HG02642 (cell line): ENCODE measurements at regions not wholly inside any gene's neighbourhood (a gene's known extent, or its start where the extent isn't known, plus 50 kb on each side); places are given as distances from the start of the nearest gene placed in this dataset.

Experiments used
- ATAC-seq: cut with Tn5 transposase; IDR thresholded peaks from one replicate; pipeline ENCODE4 v1.9.1; 2021; ENCODE audit warnings: mild to moderate bottlenecking; ENCODE audit not compliant: unreplicated experiment, poor library complexity

DNA sequence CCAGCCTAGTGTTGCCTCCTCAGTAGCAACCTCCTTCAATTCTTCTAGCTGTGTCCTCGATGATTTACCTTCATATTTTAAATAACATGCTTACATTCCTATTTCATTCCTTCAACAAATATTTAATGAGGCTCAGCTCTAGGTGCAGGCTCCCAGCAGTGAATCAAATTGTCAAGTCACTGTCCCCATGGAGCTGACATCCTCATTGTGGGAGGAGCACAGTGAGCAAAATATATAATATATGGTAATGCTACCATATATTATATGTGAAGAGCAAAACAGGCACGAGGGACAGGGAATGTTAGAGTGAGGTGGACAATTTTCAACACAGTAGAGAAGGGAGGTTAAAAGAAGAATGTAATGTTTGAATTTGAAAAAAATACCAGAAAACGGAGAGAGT lies 869.1 kb downstream of the SLC4A3 start:
- no peak for ATAC-seq

DNA sequence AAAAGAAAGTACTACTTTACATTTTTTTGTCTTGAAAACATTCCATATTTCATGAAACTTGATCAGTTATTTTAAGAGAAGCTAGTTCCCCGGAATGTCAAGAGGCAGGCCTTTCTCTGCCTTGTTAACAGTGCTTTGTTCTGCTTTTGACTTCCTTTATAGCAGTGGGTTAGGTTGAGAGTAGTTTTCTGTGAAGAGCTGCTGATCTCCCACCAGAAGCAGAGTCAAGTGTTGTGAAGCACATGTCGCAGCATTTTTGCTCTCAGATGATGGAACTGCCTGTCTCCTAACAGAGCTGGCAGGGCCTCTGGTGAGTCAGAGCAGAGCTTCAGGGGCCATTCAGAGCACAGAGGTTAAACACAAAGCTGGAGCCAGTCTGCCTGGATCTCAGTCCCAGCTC lies 871.8 kb downstream of the SLC4A3 start:
- ATAC-seq, result no peak

DNA sequence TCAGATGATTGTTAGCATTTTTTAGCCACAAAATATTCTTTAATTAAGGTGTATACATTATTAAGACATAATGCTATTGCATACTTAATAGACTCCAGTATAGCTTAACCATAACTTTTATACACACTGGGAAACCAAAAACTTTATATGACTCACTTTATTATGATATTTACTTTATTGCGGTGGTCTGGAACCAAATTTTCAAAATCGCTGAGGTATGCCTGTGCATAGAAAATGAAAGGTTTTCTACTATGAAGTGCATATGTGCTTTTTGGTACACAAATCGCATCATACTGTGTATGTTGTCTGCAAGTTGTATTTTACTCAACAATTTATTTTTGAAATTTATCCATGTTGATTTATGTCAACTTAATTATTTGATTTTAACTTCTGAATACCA lies 875.1 kb downstream of the SLC4A3 start:
- ATAC-seq, result no peak

DNA sequence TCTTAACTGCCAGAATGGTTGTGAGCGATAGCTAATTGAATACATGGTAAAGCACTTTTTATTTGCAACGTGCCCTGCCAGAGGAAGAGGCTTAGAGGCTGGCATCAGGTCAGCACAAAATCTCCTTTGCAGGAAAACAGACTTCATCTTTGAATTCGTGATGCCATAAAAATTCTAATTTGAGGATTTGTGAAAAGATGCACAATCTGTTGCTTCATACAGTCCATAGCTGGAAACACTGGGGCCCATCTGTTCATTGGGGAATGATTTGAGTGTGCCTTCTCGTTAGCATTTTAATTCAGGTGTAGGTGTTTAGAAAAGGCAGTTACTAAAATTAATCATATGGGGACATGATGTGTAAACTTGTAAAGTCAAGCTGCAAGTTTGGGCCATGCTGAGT lies 876.0 kb downstream of the SLC4A3 start:
- ATAC-seq, result no peak

DNA sequence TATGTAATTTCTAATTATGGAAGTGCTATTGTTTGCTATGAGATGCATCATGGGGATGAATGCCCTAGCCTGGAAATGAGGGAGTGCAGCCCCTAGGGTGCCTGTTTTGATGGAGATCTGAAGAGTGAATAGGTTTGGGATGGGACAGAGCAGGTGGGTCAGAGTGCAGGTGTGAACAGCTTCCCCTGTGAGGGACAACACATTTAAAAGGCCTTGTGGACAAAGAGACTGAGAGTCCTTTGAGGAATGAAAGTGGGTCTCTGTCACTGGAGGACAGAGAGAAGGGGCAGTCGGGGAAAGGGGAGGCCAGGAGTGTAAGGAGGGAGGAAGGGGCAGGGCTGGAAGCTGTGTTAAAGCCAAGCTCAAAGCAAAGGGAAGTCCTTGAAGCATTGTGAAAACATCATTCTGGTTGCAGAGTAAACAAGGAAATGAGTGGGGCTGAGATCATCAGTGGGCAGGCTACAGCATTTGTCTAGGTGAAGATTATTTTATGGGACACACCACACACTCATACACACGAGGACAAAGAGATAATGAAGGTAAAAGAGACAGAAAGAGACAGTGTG lies 877.6 kb downstream of the SLC4A3 start:
- no peak for ATAC-seq

DNA sequence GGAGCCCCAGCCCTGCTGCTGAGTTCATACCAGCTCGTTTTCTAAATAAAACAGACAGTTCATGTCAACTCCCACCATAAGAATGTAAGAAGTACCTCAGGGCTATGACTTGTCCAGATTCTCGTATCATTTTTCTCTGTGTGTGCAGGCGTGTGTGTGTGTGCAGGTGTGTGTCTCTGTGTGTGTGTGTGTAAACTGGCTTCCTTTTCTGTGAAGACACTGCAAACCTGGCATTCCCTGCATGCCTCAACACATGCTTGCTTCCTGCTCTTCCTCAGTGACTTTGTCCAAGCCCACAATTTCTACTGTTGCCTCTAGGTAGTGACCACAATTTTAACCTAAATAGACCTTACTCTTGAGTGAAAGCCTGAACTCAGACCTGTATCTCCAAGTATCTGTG lies 879.0 kb downstream of the SLC4A3 start:
- ATAC-seq, result no peak

DNA sequence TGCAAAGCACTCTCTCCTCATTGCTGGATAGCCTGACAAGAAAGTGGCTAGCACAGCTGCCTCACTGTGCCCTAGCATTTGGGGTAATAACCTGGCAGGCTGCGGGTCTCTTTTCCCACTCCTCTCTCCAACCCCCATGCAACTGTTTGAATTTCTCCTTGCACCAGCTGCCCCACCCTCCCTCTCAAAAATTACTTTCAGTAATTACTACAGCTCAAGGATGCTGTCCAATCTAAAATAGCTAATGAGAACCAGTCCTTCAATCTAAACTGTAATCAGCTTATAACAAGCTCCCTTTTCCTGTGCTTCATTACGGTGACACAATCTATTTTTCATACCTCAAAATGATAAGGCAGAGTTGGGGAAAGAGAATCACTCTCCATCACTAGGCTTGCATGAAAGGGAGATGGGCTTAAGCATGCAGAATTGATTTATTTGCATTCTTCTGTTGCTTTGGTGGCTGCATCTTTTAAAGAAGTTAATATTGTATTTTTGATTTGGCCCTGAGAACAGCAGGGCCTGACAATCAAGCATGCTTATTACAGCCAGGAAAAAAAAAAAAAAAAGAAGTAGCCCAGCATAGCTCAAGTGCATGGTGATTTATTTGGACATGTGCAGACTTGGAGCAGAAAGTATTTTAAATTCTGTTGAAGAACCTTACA lies 881.8 kb downstream of the SLC4A3 start:
- no peak for ATAC-seq

DNA sequence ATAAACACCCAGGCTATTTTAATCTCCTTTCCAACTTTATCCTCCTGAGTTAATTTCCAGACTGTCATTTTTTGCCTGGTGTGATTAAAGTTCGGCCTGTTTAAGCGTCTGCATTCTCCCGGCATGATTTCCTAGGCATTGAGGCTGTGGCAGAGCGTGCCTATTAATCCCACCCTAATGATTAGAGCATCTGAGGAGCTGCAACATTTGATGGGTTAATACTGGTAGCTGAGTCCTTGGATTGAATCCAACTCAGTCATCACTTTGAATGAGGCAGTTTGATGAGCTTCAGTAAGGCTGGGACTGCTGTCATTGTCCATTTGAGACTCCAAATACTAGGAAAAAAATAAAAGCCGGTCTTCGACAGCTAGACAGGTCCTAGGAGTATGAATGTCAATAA lies 882.5 kb downstream of the SLC4A3 start:
- ATAC-seq, result no peak

DNA sequence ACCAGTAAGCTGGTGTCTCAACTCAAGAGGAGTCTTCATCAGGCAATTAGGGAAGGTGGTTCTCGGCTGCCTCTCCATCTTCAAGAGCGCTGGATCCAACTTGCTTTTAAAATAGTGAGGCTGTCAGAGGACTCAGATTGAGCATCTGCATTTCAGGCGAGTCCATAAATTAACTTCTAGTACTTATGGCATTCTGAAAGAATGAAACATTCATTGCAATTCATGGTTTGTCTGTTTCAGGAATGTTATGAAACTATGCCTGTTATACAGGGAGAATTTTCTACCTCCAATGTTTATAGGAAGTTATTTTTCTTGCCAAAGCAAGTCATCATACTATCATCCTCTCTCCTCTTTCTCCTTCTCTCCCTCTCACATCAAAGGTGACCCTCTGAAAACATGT lies 883.2 kb downstream of the SLC4A3 start:
- no peak for ATAC-seq

DNA sequence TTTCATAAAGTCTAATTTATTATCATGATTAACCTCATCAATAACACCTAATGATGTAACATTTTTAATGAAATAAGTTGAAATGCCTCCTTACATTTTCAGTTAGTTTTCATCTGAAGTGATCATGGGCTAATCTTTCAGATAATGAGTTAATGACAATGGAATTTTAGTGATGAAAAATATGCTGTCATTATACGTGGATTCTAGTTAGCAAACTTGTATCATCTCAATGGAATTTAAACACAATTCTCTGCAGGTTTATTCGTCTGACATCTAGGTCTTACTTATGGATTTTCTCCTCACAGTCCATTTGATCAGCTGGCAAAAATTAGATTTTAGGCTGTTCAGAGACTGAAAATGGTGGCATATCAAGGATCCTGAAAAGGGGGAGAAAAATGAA lies 885.0 kb downstream of the SLC4A3 start:
- no peak for ATAC-seq

DNA sequence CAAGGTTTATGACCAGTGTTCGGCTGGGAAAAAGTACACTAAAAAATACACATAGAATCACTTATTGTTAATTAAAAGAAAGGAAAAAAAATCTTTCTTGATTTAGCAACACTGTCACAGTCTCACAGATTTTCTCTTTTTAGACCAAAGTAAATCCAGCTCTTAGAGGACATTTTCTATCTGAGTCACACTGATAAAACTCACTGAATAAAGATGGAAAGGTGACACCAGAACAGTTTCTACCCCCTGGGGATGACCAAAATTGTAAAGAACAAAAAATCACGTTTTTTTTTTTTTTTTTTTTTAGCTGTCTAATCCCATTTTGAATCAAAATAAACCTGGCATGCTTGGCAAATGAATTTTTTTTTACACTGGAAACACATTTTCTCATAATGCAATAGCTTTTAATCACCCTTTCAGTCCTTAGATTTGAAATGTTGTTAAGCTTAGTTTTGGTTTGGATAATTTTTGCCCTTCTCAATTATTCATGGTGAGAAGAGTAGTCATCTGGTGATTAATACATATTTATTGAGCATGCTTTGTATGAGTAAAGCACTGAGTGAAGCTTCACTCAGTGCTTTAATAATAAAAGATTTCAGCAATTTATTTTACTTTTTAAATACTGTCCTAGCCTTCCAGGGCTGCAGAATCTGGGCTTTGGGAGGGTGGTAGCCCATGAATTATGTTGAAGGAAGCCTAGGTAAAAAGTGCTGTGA lies 886.3 kb downstream of the SLC4A3 start:
- no peak for ATAC-seq

DNA sequence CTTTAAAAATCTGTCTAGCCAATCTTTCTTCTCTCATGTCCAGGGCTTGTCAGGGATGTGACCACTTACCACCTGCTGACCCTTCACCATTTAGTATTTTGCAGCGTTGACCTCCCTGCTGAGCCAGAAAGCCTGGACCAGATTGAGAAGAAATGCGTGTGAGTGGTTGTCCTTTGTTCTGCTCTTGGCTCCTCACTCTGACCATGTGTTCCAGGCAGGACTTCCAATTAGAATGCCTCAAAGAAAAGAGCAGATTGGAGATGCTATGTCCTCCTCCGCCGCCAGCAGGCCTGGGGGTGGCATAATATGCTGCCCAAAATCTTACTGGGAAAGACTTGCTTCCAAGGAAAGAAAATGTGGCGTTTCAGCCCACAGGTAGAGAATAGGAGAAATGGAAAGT lies 894.1 kb downstream of the SLC4A3 start:
- ATAC-seq, result no peak

DNA sequence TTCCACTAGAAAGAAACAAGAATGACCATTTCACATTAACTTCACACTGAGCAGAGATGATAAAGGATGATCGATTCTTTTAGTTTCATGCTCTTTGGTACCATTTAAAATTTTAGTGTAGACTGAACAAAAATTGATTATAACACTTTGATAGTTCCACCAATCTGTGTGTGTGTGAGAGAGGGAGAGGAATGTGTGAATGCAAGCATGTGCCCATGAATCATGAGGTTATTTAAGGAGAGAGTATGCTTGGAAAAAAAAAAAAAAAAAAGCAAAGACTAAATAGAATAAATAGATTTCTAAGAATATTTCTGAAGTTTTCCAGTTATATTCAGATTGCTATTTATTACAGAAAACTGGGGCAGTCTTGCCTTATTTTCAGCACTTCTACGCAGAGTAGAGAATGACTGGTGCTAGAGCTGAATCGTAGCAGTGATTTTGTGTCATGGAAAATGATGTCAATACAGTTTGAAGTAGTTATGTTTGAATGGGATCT lies 900.8 kb downstream of the SLC4A3 start:
- ATAC-seq, result no peak

DNA sequence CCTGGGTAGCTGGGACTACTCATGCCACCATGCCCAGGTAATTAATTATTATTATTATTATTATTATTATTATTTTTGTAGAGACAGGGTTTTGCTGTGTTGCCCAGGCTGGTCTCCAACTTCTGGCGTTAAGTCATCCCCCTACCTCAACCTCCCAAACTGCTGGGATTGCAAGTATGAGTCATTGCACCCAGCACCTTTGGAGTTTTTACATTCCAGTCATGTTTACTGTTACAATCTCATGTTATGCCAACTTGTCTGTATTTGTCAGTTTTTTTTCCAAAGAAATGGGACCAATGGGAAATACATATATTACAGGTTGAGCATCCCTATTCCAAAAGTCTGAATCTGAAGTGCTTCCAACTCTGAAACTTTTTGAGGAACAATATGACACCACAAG lies 903.8 kb downstream of the SLC4A3 start:
- no peak for ATAC-seq

DNA sequence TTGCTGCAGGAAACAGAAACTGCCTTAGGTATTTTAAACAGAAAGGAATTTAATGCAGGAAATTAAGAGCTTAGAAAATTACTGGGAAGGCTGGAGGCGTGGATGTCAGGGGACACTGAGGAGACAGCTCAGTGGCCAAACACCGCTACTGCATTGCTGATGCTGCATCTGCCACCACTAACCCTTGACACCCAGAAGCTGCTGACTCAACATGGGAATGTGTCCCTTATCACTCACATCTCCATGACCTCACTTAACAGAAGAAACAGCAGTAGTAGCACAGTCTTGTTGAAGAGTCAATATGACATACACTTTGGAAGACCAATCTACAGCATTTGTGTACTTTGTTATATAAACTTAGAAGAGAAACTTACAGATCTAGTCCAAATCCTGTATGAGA lies 906.1 kb downstream of the SLC4A3 start:
- ATAC-seq, result peak; percentile 76

DNA sequence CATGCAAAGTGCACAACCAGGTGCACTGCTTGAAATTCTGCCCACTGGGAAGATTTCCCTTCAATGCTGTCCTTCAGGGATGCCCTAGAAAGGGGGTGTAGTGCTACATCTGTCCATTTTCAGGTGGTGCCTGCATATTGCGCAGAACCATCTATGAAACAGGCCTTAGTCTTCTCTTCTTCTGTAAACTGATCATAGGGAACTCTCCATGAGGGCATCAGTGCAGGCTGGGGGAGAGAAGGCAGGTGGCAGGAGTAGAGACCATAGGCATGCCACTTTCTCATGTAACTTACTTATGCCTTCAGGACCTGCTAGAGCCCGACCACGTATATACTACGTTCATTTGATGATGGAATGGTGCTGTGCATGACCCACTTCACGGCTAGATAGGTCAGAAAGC lies 912.1 kb downstream of the SLC4A3 start:
- ATAC-seq, result no peak

DNA sequence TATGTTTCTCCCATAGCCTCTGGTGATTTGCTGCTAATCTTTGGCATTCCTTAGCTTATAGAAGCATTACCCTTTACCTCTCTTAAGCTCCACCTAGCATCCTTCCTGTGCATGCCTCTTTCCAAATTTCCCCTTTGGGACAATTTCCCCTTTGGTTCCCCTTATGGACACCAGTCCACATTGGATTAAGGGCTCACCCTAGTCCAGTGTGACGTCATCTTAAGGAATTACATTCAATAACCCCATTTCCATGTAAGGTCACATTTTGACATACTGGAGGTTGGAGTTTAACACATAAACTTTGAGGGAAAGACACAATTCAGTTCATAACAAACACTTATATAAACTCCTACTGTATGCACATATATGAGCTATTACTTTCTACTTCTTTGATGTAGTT lies 916.6 kb downstream of the SLC4A3 start:
- no peak for ATAC-seq

DNA sequence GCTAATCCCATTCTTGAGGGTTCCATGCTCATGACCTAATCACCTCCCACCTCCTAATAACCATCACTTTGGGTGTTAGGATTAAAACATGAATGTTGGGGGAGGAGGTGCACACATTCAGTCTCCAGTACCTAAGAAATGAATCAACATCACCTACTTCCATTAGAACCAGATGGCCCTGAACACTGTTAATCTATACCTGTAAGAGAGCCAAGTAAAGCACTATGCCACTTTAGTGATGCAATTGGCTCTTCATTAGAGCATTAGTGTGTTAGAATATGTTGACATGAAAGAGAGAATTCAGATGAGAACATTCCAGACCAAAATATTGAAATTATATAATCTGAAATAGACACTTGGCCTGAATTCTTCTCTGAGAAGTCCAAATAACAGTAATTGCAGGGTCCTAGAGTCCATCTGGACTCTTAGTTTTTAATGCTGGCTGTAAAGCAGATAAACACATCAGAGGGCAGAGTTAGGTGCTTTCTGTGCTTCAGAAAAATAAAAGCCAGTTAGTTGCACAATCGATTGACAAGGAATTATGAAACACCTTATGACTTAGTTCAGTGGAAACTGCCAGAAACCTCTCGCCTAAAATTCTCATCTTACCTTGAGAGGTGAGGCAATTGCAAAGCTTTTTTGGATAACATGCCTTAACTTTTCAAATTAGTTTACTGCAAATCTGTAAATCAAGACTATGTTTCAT lies 923.7 kb downstream of the SLC4A3 start:
- no peak for ATAC-seq

DNA sequence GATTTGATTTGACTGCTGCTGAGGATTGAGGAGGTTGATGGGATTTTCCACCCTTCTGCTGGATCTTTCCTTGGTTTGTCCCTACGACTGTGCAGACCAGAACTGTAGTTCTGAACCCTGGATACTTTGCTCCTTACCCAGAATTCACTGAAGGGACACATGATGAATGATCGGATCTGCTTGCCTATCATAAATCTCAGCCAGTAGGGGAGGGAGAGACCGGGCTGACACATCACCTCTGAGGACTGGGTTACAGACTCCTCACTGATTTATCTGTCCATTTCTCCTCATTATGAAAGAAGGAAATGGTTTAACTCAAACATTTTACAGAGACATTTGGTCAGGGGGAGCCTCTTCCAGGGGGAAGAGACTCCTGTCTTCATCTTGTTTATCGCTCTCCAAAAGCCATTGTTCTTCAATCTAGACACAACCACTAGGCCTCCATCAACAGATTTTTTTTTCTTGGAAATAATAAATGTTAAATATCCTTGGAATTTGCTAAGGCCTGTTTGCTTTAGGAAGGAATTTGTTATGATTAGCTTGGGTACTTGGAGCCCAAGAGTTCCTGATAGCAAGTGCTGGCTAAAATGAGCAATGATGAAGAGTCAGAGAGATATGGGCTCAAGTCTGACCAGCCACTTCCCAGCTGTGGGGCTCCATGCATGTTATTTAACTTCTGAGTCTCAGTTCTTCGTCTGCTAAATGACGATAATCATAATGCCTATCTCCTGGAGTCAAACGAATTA lies 925.5 kb downstream of the SLC4A3 start:
- ATAC-seq, result no peak

DNA sequence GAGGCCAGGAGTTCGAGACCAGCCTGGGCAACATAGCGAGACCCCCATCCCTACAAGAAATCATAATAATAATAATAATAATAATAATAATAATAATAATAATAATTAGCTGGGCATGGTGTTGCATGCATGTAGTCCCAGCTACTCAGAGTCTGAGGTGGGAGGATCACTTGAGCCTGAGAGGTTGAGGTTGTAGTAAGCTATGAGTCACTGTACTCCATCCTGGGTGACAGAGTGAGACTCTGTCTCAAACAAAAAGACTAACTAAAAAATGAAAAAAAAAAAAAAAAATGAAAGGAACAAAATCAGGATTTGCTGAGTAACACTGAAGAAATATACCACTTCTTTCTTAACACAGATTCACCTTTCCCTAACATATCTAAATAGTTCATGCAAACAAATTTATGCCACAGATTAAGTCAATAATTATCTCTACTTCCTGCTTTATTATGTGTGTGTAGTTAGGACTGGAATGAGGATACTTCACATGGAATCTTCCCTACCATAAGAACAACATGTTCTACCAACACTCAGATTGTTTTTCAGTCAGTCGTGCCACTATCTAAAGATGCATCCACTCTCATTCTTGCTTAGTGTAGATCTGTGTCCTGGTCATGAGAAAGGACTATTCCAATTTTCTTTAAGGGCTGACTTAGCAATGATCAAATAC lies 928.7 kb downstream of the SLC4A3 start:
- ATAC-seq, result no peak
